ENCODE measurements at regions not wholly inside any gene's neighbourhood (a gene's known extent, or its start where the extent isn't known, plus 50 kb on each side); places are given as distances from the start of the nearest gene placed in this dataset.

DNA sequence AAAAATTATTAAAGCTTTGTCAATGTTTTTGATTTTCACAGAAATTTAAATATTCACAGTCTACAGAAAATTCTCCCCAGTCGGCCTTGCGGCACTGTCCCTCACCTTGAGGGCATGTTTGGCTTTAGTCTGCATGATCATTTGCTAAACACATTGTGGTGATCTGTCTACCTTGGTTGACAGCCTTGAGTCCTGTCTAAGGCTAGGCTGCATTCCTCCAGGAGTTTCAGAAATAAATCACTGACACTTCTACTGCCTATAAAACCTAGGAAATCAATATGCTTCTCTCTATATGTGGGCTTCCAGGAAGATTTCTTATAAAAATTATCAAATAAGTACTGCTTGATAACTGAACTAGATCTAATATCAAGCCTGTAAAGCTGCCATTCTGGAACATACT lies 430.7 kb upstream of the GRM3 start:
- TF ChIP-seq EZH2phosphoT487 (IDR thresholded peaks at IDR 0.05; ENCODE audit: borderline replicate concordance, low read length): no peak
- TF ChIP-seq, protein P1, sequence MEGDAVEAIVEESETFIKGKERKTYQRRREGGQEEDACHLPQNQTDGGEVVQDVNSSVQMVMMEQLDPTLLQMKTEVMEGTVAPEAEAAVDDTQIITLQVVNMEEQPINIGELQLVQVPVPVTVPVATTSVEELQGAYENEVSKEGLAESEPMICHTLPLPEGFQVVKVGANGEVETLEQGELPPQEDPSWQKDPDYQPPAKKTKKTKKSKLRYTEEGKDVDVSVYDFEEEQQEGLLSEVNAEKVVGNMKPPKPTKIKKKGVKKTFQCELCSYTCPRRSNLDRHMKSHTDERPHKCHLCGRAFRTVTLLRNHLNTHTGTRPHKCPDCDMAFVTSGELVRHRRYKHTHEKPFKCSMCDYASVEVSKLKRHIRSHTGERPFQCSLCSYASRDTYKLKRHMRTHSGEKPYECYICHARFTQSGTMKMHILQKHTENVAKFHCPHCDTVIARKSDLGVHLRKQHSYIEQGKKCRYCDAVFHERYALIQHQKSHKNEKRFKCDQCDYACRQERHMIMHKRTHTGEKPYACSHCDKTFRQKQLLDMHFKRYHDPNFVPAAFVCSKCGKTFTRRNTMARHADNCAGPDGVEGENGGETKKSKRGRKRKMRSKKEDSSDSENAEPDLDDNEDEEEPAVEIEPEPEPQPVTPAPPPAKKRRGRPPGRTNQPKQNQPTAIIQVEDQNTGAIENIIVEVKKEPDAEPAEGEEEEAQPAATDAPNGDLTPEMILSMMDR (IDR thresholded peaks at IDR 0.05; ENCODE audit: low read depth, low read length, poor library complexity, severe bottlenecking): no peak
